GM23338 (cell line): ENCODE measurements at regions not wholly inside any gene's neighbourhood (a gene's known extent, or its start where the extent isn't known, plus 50 kb on each side); places are given as distances from the start of the nearest gene placed in this dataset.

Experiments
- ATAC-seq: fragments of 200-7000 bp; cut with Tn5 transposase; 3 replicates; pipeline ENCODE4 v1.9.1; 2020
- DNase-seq: peaks from one replicate; pipeline ENCODE4 v3.0.0-alpha.2; 2015; ENCODE audit warnings: low spot score
- H2AFZ ChIP-seq: fragments of 200-600 bp; sonication (generic); 2 replicates; pipeline ENCODE4 v1.8.0; 2016; ENCODE audit warnings: antibody characterized with exemption, mild to moderate bottlenecking, moderate library complexity
- H3F3A ChIP-seq: fragments of 200-600 bp; sonication (generic); replicated peaks from 2 replicates; pipeline ENCODE4 v1.8.0; 2017; ENCODE audit warnings: antibody characterized with exemption, mixed run types, low read depth
- H3K27ac ChIP-seq: fragments of 200-600 bp; sonication (generic); 2 replicates; pipeline ENCODE4 v1.6.1; 2016; ENCODE audit warnings: low read depth
- H3K27me3 ChIP-seq: fragments of 200-600 bp; sonication (generic); 2 replicates; pipeline ENCODE4 v1.8.0; 2016; ENCODE audit warnings: mild to moderate bottlenecking, mixed run types, moderate library complexity; ENCODE audit not compliant: insufficient read depth
- H3K36me3 ChIP-seq: fragments of 200-600 bp; sonication (generic); 2 replicates; pipeline ENCODE4 v1.8.0; 2016; ENCODE audit warnings: mild to moderate bottlenecking; ENCODE audit not compliant: insufficient read depth
- H3K4me1 ChIP-seq: fragments of 200-600 bp; sonication (generic); 2 replicates; pipeline ENCODE4 v1.8.0; 2016; ENCODE audit warnings: mild to moderate bottlenecking, moderate library complexity; ENCODE audit not compliant: insufficient read depth
- H3K4me2 ChIP-seq: fragments of 200-600 bp; sonication (generic); 2 replicates; pipeline ENCODE4 v1.7.1; 2017; ENCODE audit warnings: mixed run types
- H3K4me3 ChIP-seq: fragments of 200-600 bp; sonication (generic); 2 replicates; pipeline ENCODE4 v1.6.1; 2016; ENCODE audit warnings: mixed run types
- H3K79me2 ChIP-seq: fragments of 200-600 bp; sonication (generic); replicated peaks from 2 replicates; pipeline ENCODE4 v1.8.0; 2017; ENCODE audit warnings: mild to moderate bottlenecking; ENCODE audit not compliant: insufficient read depth
- H3K9me2 ChIP-seq: fragments of 200-600 bp; sonication (generic); 2 replicates; pipeline ENCODE4 v1.8.0; 2017; ENCODE audit not compliant: insufficient read depth
- H4K20me1 ChIP-seq: fragments of 200-600 bp; sonication (generic); replicated peaks from 2 replicates; pipeline ENCODE4 v1.8.0; 2017; ENCODE audit warnings: mild to moderate bottlenecking; ENCODE audit not compliant: insufficient read depth
- H3K27ac Mint-ChIP-seq: 2 replicates; pipeline ENCODE4 v1.8.0; 2020; ENCODE audit warnings: inconsistent platforms, mild to moderate bottlenecking, moderate library complexity, mixed read lengths
- H3K27me3 Mint-ChIP-seq: 3 replicates; pipeline ENCODE4 v1.8.0; 2022; ENCODE audit warnings: low read depth, mild to moderate bottlenecking, moderate library complexity, mixed read lengths, inconsistent platforms; ENCODE audit not compliant: insufficient read depth, poor library complexity
- H3K36me3 Mint-ChIP-seq: 3 replicates; pipeline ENCODE4 v1.8.0; 2021; ENCODE audit warnings: low read depth, mild to moderate bottlenecking, inconsistent platforms, moderate library complexity, mixed read lengths
- H3K4me1 Mint-ChIP-seq: 3 replicates; pipeline ENCODE4 v1.8.0; 2020; ENCODE audit warnings: mild to moderate bottlenecking, inconsistent platforms, mixed read lengths
- H3K4me3 Mint-ChIP-seq: 3 replicates; pipeline ENCODE4 v1.8.0; 2021; ENCODE audit warnings: moderate library complexity, mild to moderate bottlenecking, inconsistent platforms, mixed read lengths
- H3K9me3 Mint-ChIP-seq: 3 replicates; pipeline ENCODE4 v1.8.0; 2020; ENCODE audit warnings: moderate library complexity, mild to moderate bottlenecking, inconsistent platforms, mixed read lengths
- CREB1 ChIP-seq: fragments of 250-450 bp; sonication (Bioruptor Pico); IDR thresholded peaks from 2 replicates; pipeline ENCODE4 v1.5.0; 2020; ENCODE audit warnings: low read depth, mild to moderate bottlenecking, moderate library complexity
- CTCF ChIP-seq, 2 experiments: fragments of 200-600 bp in 1 of 2; sonication (generic) in 1 of 2; conservative IDR thresholded peaks; 2 replicates each; pipeline versions ENCODE4 v1.5.1 to v1.6.1; 2016 to 2017; ENCODE audit warnings: antibody characterized with exemption in 2 of 2, low read depth in 2 of 2, mild to moderate bottlenecking in 2 of 2, moderate library complexity in 1 of 2
- EZH2 ChIP-seq: fragments of 200-600 bp; sonication (generic); IDR thresholded peaks from one replicate; pipeline ENCODE4 v1.8.0; 2017; ENCODE audit warnings: antibody characterized with exemption, mild to moderate bottlenecking, low read depth; ENCODE audit not compliant: unreplicated experiment
- EZH2phosphoT487 ChIP-seq: fragments of 200-600 bp; sonication (generic); IDR thresholded peaks from one replicate; pipeline ENCODE4 v1.8.1; 2018; ENCODE audit warnings: antibody characterized with exemption; ENCODE audit not compliant: unreplicated experiment
- JUNB ChIP-seq: IDR thresholded peaks from one replicate; pipeline ENCODE4 v1.6.1; 2016; ENCODE audit warnings: antibody characterized with exemption; ENCODE audit not compliant: unreplicated experiment
- NANOG ChIP-seq: IDR thresholded peaks from 2 replicates; pipeline ENCODE4 v1.6.1; 2016; ENCODE audit warnings: antibody characterized with exemption, borderline replicate concordance
- POLR2AphosphoS5 ChIP-seq: IDR thresholded peaks from 2 replicates; pipeline ENCODE4 v1.6.1; 2016; ENCODE audit warnings: antibody characterized with exemption, low read depth
- REST ChIP-seq: IDR thresholded peaks from one replicate; pipeline ENCODE4 v1.6.1; 2018; ENCODE audit warnings: antibody characterized with exemption; ENCODE audit not compliant: unreplicated experiment
- STAT1 ChIP-seq: IDR thresholded peaks from one replicate; pipeline ENCODE4 v1.6.1; 2016; ENCODE audit warnings: antibody characterized with exemption; ENCODE audit not compliant: unreplicated experiment
- ZNF114 ChIP-seq: fragments of 250-450 bp; sonication (Bioruptor Pico); IDR thresholded peaks from 2 replicates; pipeline ENCODE4 v1.5.0; 2020; ENCODE audit warnings: mild to moderate bottlenecking, moderate library complexity
- ZNF331 ChIP-seq: fragments of 250-450 bp; sonication (Bioruptor Pico); IDR thresholded peaks from 2 replicates; pipeline ENCODE4 v1.5.0; 2020; ENCODE audit warnings: low read depth, mild to moderate bottlenecking, moderate library complexity
- ZNF462 ChIP-seq: fragments of 250-450 bp; sonication (Bioruptor Pico); IDR thresholded peaks from 2 replicates; pipeline ENCODE4 v1.5.0; 2020; ENCODE audit warnings: mild to moderate bottlenecking, moderate library complexity
- TF ChIP-seq, protein P1 (sequence below): IDR thresholded peaks from 2 replicates; pipeline ENCODE4 v1.6.1; 2016; ENCODE audit warnings: antibody characterized with exemption

DNA sequence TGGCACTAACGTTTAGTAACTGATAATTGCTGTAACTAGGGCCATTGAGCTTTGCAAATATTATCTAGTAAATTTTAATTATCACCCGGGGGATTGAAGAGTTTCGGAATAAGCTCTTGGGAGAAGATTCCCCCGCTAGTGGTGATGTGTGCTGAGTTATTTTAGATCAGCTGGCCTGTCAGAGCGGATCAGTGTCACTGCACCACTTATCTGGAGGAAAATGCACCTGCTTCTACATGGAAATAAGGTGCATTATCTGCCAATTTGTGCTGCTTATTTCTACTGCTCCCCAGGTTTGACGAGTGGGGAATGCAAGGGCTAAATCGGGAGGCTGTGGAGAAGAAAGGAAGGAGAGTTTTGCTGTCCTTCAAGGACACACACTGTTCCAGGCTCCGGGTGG is 518.6 kb downstream of the TLE4 start (continued):
- TF ChIP-seq JUNB: no peak

DNA sequence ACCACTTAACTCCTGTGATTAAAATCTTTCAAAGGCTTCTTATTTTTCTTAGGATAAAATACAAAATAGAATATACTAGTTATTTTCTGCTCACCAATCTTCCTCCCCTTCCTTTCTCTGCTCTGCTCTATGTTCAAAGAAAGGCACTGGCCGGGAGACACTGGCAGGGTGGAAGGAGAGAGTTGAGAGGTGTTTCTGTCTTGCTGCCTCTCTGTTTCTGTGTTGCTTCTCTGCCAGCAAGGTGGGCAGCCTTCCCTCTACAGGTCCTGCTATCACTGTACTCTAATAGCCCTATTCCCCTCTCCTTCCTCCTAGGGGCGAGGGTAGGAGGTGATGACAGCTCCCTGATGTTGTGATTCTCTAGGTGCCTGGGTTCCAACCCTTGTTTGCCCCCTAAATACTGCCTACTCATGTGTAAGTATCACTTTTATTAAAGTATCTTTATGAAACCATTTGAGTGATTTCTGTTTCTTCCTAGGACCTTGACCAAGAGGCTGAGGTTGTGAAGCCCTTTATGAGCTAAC is 515.1 kb downstream of the TLE4 start:
- Mint-ChIP-seq H3K27ac (no peak overlapping the region), H3K4me3 (no peak overlapping the region), H3K27me3 (no peaks in the 10 kb centered on the region), H3K36me3 (no peaks in the 10 kb centered on the region), H3K4me1 (no peaks in the 10 kb centered on the region), H3K9me3 (no peaks in the 10 kb centered on the region)
- H4K20me1 ChIP-seq: no peaks in the 10 kb centered on the region
- no peaks in the 10 kb centered on the region for H3K36me3 ChIP-seq
- no peak overlapping the region for H3K4me2 ChIP-seq
- ATAC-seq: no peak
- no peaks in the 10 kb centered on the region for H3K79me2 ChIP-seq
- DNase-seq: no peak
- H2AFZ ChIP-seq: no peak overlapping the region
- H3F3A ChIP-seq: no peaks in the 10 kb centered on the region
- no peaks in the 10 kb centered on the region for H3K4me1 ChIP-seq
- TF ChIP-seq NANOG: no peak
- no peak for TF ChIP-seq CTCF (conservative IDR thresholded peaks at IDR 0.05; ENCODE audit: low read depth in 2 of 2)
- TF ChIP-seq EZH2: no peak
- no peak for TF ChIP-seq ZNF462
- no peak for TF ChIP-seq REST
- TF ChIP-seq, protein P1, sequence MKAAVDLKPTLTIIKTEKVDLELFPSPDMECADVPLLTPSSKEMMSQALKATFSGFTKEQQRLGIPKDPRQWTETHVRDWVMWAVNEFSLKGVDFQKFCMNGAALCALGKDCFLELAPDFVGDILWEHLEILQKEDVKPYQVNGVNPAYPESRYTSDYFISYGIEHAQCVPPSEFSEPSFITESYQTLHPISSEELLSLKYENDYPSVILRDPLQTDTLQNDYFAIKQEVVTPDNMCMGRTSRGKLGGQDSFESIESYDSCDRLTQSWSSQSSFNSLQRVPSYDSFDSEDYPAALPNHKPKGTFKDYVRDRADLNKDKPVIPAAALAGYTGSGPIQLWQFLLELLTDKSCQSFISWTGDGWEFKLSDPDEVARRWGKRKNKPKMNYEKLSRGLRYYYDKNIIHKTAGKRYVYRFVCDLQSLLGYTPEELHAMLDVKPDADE: no peak
- TF ChIP-seq ZNF114 (CRISPR knock-in tag): no peak
- TF ChIP-seq STAT1: no peak
- TF ChIP-seq POLR2AphosphoS5: no peak
- TF ChIP-seq CREB1 (CRISPR knock-in tag): no peak
- TF ChIP-seq JUNB: no peak
- no peak for TF ChIP-seq ZNF331 (CRISPR knock-in tag)
- no peak for TF ChIP-seq EZH2phosphoT487
- no peaks in the 10 kb centered on the region for H3K27me3 ChIP-seq
- no peak overlapping the region for H3K27ac ChIP-seq
- no peak overlapping the region for H3K4me3 ChIP-seq
- H3K9me2 ChIP-seq: no peaks in the 10 kb centered on the region
